Non-pigmented ciliary epithelial cell (primary cell): ENCODE measurements at regions not wholly inside any gene's neighbourhood (a gene's known extent, or its start where the extent isn't known, plus 50 kb on each side); places are given as distances from the start of the nearest gene placed in this dataset.
"Not testable (repeated sequence)": the region's sequence is repeated elsewhere in the genome, so short reads cannot be mapped to it uniquely, and the experiment has no call there.

Experiments used
- DNase-seq: peaks from one replicate; pipeline ENCODE4 v3.0.0-alpha.2; 2010; ENCODE audit warnings: low read depth

- no peak for DNase-seq
Observed at GRCh38 chr11:45000918-45001317, 50.2 kb upstream of the TP53I11 start.

- DNase-seq, result no peak
Observed at GRCh38 chr11:45001466-45002165, 50.9 kb upstream of the TP53I11 start.

- no peak for DNase-seq
Observed at GRCh38 chr11:45005106-45005505, 54.4 kb upstream of the TP53I11 start.

- no peak for DNase-seq
Observed at GRCh38 chr11:45007011-45007410, 56.3 kb upstream of the TP53I11 start.

GRCh38 chr11:45015983-45016382 lies 65.3 kb upstream of the TP53I11 start:
- DNase-seq, result not testable (repeated sequence)

- not testable (repeated sequence) for DNase-seq
Observed at GRCh38 chr11:45016446-45016845, 65.8 kb upstream of the TP53I11 start.

GRCh38 chr11:45017329-45017728 lies 66.6 kb upstream of the TP53I11 start:
- DNase-seq, result no peak

- no peak for DNase-seq
Observed at GRCh38 chr11:45021001-45021400, 70.3 kb upstream of the TP53I11 start.

GRCh38 chr11:45021692-45022141 lies 71.0 kb upstream of the TP53I11 start:
- DNase-seq, result no peak

GRCh38 chr11:45022294-45023064 lies 71.8 kb upstream of the TP53I11 start:
- no peak for DNase-seq

GRCh38 chr11:45023065-45023365 lies 72.3 kb upstream of the TP53I11 start:
- no peak for DNase-seq

GRCh38 chr11:45024316-45024715 lies 73.6 kb upstream of the TP53I11 start:
- DNase-seq, result no peak

- no peak for DNase-seq
Observed at GRCh38 chr11:45024846-45025588, 74.3 kb upstream of the TP53I11 start.

GRCh38 chr11:45025716-45026492 lies 75.2 kb upstream of the TP53I11 start:
- no peak for DNase-seq

GRCh38 chr11:45026835-45027234 lies 76.2 kb upstream of the TP53I11 start:
- no peak for DNase-seq

GRCh38 chr11:45027312-45027711 lies 76.6 kb upstream of the TP53I11 start:
- DNase-seq, result no peak

GRCh38 chr11:45028911-45029682 lies 78.4 kb upstream of the TP53I11 start:
- DNase-seq, result no peak

GRCh38 chr11:45030778-45031177 lies 80.1 kb upstream of the TP53I11 start:
- no peak for DNase-seq

GRCh38 chr11:45031912-45032519 lies 81.3 kb upstream of the TP53I11 start:
- no peak for DNase-seq

GRCh38 chr11:45035413-45035812 lies 84.7 kb upstream of the TP53I11 start:
- no peak for DNase-seq

- no peak for DNase-seq
Observed at GRCh38 chr11:45036010-45036409, 85.3 kb upstream of the TP53I11 start.
